NCI-H128 (cell line): ENCODE measurements at regions not wholly inside any gene's neighbourhood (a gene's known extent, or its start where the extent isn't known, plus 50 kb on each side); places are given as distances from the start of the nearest gene placed in this dataset.

Experiments used
- DNase-seq: peaks from one replicate; lab custom pipeline; 2025; ENCODE audit not compliant: unreplicated experiment; lab: John Stamatoyannopoulos, UW

DNA sequence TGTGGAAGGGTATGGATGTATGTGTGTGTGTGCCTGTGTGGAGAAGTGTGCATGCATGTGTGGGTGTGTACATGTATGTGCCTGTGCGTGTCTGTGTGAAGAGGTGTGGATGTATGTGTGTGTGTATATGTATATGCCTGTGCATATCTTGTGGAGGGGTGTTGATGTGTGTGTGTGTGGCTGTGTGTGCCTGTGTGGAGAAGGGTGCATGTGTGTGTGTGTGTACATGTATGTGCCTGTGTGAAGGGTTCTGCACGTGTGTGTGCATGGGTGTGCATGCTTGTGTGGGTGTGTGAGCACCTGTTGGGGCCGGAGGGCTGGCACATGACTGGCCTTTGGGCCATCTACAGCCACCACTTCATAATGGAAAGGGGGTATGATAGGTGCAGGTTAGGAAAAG lies 291.4 kb downstream of the IRX2 start:
- no peak for DNase-seq

DNA sequence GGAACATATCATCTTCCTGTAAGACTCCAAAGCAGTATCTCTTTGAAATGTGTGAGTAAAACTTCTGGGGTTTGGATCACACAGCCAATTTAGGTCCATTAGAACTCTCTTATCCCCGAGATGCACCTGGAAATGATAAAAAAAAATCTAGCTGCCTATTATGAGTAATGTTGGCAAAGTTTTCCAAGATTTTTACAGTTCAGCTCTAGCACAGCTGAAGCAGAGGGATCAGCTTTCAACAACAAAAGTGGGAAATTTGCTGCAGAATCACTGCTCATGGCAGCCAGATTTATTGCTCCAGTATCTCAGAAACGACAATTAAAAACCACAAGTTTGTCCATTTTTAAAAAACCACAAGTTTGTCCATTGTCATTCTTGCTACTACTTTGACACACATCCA lies 292.2 kb downstream of the IRX2 start:
- DNase-seq = no peak

DNA sequence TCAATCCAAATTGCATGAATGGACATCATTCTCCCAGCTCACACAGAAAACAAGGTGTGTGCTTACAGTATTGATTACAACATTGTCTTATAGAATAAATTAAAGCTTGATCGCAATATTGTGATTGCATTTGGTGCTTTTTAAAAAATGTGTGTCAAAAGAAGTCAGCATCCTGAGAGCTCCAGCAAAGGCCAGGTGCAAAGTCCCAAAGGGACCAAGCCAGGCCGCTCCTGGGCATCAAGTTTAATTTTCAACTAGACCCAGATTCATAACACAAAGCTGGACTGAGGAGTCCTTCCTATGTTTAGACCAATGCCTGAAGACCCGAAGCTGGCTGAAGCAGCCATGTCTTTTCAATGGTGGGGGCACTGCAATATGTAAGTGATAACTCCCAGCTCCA lies 295.6 kb downstream of the IRX2 start:
- DNase-seq = no peak

DNA sequence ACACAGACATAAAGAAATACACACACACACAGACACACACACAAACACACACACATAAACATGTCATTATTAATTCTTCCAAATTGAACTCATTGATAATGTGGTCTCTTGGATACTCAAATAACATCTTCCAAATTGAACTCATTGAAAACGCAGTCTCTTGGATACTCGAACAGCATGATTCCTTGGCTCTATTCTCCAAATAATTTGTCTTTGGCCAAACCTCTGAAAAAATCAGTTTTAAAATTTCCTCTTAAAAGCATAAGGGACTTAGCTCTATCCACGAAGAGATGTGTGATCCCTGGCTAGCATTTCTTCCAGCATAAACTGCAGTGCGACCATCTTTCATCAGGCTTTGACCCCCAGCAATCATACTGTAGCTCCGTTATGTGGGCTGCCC lies 296.6 kb downstream of the IRX2 start:
- no peak for DNase-seq

DNA sequence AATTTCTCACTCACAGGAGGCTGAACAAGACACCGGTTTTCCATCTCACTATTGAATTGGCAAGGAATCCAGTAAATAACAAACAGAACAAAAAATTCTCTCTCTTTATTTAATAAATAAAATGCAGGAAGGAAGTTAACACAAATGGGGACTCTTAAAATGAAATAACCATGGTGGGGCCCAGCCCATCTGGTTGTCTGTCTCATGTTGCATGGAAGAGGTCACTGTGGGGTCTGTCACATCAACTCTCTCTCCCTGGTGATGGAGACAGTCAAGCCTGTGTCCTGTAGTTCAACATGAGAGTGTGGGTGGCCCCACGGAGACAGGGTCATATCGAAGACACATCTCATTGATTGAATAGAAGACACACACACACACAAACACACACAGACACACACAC lies 297.7 kb downstream of the IRX2 start:
- DNase-seq = no peak

DNA sequence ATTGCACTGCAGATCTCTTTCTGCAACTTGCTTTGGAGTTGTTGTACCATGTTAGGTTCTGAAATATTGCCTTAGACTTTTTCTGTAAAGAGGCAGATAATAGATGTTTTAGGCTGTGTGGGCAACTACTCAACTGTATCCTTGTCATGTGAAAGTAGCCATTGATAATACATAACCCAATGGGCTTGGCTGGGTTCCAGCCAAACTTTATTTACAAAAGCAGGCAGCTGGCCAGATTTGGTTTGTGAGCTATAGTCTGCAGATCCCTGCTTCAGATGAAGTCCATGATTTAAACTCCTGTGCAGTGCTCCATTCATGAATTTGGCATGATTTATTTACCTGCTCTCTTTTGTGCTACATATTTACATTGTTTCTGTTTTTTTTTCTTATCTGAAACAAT lies 300.4 kb downstream of the IRX2 start:
- peak; percentile 64 for DNase-seq

DNA sequence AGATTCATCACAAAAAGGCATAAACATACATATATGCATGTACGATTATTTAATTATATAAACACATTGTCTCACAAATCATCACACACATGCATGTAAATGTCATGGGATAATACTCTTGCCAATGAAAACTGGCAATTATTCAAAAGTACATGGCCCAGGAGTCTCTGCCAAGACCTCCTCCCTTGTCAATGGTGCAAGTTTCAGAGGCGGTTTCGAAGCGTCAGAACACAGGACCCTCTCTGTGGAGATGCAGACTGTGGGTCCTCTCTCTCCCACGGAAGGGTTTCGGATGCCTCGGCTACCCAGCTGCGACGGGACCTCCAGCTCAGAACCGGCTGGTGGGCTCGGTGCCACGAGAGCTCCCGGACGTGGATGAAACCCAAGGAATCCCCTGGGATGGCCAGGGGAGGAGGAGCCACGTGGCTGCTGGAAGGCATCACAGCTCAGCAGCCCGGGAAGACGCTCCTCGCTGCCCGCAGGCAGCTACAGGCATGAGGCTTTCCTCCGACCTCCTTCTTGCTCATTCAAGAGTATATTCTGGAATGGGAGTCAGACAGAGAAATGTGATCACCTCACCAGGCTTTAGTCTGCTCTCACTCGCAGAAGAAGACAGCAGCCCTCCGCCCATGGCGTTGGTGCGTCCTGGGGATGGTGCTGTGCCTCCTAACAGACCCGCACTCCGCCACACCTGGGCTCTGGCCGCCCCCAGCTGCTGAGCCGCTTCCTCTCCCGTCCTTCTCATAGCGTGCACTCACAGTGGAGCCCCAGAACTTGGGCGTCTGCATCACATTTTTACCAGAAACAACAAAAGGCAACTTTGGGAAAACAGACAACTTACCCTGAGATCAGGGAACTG lies 308.8 kb downstream of the IRX2 start:
- DNase-seq = no peak

DNA sequence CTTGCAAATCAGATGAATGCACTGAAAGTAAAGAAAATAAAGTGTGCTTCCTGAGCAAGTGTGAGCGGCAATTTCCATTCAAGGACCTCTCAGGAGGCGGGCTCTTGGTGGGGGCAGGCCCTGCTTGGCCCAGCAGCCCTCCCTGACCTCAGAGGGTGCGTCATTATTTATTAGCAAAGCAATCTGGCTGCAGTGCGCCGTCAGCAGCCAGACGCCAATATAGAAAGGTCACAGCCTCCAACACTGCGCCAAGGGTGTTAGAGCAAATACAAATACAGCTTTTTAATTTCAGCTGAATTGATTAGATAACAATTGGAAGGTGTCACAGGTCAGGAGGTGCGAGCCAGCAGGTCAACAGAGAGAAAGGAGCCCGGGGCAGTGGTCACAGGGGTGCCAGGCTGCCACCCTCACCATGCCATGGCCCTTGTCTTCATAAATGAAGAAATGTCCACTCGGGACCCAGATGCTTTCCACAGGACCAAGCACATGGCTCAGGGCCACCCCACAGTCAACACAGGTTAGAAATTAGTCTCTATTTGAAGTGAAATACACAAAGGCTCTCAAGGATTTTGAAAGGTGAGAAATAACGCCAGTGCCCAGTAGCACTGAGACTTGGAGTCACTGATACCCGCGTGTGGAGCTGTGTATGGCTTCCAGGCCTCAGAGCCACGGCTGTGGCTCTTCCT lies 309.8 kb downstream of the IRX2 start:
- DNase-seq = no peak

DNA sequence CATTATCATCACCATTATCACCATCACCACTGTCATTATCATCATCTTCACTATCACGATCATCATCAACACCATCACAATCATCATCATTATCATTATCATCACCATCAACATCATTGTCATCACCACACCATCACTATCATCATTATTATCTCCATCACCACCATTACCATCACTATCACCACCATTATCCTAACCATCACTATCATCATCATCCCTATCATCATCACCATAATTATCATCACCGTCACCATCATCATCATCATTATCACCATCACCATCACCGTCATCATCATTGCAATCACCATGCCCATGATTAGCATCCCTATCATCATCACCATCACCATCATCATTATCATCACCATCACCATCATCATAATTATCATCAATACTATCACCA lies 311.9 kb downstream of the IRX2 start:
- no peak for DNase-seq

DNA sequence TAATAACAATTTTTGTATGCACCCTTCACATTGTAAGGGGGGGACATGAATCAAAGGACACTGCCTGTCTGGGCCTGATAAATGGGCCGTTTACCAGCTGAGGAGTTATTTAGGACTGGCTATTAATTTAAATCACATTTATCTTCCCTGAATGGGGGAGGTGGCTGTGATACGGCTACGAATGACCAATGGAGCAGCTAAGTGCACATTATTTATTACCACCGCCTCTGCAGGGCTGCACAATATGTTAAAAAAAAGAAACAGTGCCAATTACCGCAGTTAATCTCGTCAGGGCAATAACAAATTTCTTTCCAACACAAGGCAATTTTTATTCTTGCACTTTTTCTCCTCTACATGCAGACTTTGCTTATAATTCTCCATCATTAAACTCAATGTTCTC lies 318.4 kb downstream of the IRX2 start:
- DNase-seq = no peak

DNA sequence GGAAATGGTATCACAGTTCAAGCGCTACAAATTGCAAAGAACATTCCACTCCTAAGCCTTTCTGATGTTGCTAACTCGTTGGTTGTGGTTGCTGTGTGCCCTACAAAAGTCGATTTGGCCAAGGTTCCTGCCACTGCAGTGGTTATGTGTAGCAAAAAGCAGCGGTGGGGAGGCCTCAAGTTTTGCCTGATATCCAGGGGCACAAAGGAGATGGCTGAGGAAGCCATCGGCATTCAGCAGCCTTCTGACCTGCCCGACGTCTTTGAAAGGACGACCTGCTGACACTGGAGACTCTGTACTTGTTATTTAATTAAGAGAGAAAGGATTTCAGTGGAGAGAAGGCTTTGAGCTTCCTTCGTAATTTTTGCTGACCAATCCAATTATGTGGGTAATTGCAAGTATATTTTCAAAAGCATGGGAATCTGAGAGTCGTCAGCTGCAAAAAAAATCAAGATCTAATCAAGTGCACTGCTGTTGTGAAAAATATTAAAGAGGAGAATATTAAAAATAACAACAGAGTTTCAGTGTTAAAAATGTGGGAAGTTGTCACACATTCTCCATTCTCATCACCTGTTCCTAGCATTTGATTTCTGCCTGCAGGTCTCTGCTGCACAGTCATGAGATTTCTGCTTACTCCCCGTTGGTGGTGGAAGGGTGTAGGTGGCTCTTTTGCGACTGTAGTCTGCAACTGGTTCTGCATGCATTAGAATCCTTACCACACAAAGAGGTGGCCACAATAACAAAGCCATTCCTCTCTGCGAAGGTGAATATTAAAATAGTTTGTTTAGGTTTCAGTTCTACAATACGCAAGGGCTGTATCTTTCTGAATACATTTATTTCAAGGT lies 319.2 kb downstream of the IRX2 start:
- no peak for DNase-seq

DNA sequence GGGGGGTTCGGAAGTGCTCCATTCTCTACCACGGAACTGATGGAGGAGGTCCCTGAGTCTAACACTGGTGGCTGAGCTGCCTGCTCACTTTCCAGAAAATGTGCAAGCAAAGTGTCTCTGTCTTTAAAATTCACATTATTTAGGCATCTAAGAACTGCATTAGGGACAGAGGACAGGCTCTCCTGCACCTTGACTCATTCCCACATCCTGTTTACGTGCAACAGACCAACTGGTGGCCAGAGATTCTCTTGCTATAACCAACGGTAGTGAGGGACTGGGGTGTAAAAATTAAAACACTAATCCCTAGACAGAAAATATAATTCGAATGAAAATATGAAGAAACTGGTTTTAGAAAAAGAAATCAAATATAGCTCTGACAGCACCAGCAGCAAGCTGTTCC lies 320.9 kb downstream of the IRX2 start:
- DNase-seq = no peak

DNA sequence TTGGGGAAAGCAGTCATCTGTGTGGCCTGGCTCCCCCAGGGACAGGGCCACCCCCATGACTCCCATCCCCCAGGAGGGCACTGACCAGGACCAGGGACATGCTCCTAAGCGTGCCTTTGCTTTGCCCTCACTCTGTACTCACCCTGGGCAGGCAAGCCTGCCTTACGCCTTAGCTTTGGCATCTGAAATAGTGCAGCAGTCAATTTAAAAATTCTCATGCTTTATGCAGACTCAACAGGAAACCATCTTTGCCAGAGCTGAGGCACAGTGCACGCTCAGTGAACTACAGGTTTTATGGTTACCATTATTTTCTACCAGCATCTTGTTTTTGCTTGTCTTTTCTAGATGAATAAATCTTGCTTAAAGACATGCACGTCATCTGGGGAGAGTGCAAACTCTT lies 323.5 kb downstream of the IRX2 start:
- DNase-seq = no peak

DNA sequence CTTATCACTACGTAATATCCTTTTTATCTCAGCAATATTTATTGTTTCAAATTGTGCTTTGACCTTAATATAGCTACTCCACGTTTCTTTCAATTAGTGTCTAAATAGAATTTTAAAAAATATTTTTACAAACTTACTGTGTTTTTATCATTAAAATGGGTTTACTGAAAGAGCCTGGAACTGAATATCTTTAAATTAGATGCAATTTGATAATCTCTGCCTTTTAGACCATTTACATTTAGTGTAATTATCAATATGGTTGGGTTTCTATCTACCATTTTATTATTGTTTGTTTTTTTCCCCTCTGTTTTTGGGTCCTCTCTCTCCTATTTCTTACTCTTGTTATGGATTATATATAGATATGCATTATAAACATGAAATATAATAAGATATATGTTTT lies 327.8 kb downstream of the IRX2 start:
- DNase-seq = no peak

DNA sequence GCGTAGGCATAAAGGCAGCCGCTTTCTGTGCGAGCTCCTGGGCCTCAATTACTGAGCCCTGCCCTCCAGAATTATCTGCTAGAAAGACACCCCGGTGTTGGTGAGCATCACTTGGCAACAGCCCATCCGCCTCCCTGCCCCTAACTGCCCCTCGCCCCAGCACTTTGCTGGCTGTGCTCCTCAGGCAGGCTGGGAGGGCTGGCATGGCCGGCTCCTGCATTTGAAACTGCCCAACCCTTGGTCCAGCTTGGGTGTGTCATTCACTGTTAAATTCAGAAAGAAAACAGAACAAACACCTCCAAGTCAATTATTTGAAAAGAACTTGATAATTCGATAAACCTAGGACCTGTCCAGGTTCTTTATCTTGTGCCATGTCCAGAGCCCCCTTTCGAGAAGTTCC lies 334.2 kb downstream of the IRX2 start:
- no peak for DNase-seq

DNA sequence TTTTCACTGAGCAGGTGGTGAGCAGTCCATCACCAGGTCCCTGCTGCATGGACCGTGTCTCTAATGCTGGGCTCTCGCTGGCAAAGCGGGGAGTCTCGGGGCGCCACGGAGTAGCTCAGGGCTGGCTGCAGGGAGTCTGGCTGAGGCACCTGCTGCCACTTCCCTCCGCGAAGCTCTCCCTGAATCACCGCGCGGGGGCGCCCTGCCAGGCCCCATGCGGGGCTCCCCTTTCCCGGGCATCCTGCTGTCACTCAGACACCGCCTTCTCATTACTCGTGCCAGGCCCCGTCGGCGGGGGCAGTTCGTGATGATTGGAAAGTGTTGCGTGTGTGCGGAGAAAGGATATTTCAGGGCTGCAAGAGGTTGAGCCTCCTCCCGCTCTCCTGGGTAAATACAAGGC lies 335.8 kb downstream of the IRX2 start:
- DNase-seq = no peak

DNA sequence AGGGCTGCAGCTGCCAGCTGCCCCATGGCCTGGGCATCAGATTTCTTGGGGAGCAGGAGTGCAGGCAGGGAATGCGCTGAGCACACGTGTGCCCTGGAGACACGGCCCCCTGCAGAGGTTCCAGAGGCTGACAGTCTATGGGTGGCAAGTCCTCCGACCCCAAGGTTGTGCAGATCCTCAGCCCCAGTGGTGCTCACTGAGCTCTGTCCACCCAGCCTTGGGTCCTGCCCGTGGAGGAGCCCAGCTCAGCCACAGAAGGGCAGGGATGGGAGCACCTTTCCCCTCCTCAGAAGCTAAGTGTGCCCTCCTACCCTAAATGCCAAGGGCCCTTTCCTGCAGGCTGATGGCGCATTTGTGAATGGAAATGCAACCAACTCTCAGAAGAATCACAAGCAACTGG lies 341.0 kb downstream of the IRX2 start:
- no peak for DNase-seq

DNA sequence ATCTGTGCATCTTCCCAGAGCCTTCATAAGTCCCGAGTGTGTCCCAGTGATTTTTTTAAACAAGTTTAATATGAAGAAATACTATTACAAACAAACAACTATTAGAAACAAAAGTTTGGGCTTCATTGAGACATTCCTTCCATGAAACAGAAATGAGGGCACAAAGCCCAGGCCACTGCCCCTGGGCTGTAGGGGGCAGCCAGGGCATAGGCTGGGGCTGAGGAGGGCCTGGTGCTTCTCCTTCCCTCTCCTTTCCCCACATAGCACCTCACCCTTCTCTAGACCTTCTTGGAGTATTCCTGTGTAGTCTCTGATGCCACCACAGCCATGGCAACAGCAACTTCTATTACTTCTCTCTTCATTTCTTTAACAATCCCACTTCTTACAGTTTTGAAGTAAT lies 348.2 kb downstream of the IRX2 start:
- no peak for DNase-seq

DNA sequence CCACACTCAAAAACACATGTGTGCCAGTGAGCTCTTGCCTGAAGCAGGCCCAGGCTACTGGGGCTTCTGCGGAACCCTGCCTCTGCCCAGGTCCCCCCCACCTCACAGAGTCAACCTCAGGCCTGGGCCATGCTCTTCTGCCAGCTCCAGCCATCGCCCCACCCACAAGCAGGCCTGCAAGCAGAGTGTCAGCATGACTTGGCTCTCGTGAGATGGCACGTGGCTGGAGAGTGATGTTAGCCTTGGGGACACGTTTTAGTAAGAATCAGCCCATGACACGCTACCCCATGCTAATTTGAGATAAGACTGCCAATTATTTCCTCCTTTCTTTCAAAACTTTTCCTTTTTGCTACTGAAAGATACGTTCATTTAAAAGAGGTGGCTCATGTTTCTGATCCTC lies 351.7 kb downstream of the IRX2 start:
- DNase-seq = no peak

DNA sequence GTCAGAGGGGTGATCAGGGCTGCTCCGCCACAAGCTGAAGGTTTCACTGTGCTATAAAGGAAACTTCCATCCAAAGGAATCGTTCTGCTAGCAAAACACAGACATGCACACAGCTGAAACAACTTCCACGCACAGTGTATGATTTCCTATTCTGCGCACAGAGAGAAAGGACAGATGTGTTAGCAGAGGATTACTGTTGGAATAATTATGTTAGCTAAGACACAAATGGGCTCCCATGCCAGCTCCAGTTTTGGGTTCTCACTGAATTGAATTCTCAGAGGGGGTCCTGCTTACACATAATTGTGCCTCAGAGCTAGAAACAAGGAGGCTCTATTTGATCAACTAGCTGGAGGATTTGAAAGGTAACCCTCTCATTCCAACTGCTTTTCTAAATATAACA lies 352.4 kb downstream of the IRX2 start:
- DNase-seq = no peak

DNA sequence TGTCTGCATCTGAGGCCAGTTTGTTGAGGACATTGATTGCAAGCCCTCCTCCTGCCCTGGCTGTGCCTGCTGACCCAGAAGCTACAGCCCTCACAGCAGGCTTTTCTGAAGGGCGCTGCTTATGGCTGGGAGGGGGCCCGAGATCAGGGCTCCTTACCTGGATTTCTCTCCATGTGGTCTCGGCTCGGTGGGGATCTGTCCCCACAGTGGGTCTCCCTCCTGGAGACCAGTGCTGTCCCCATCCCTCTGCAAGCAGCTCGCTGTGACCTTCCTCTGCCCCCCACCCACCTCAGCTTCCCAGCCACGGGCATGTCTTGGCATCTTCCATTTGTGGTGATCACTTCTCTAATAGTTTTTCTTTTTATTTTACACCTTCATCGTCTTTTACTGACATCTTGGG lies 357.9 kb downstream of the IRX2 start:
- DNase-seq = no peak

DNA sequence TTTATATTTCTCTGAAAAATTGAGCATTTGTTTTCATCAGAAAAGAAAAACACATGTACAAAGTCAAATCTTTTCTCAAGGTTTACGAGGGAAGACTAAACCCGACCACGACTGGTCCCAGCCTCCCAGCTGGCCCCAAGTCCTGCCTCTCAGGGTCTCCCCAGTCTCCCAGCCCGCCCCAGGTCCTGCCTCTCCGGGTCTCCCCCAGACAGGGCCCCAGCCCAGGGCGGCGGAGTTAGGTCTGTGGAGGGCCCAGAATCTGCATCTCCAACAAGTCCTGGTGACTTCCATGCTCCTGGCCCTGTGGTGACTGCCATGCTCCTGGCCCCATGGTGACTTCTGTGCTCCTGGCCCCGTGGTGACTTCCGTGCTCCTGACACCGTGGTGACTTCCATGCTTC lies 359.9 kb downstream of the IRX2 start:
- no peak for DNase-seq
